ENCODE measurements at regions not wholly inside any gene's neighbourhood (a gene's known extent, or its start where the extent isn't known, plus 50 kb on each side); places are given as distances from the start of the nearest gene placed in this dataset.

DNA sequence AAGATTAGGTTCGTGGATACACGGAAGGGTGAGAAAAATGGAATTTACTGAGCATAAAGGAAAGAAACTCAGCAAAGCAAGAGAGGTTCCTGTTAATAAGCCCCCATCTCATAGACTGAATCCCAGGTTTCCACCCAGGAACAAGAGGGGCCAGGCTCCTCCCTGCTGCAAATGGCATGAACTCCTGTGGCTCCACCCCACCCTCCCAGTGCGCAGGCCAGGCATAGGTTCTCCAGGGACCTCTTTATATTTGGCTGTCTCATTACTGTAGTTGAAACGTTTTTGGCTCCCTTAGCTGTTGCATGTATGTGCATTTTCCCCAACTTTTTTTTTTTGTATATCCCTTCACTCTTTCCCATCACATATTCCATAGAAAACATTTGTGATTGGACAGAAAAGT lies 217.8 kb upstream of the NRP1 start:
- intact Hi-C loops (cut with DNase I) = no loop called here
- Histone ChIP-seq H3K4me3 (no peak overlapping the region), H3K9me3 (no peaks in the 10 kb centered on the region), H3K4me1 (no peaks in the 10 kb centered on the region), H3K27ac (no peak overlapping the region), H3K27me3 (no peaks in the 10 kb centered on the region), H3K36me3 (no peaks in the 10 kb centered on the region)
- DNase-seq (ENCODE audit: extremely low spot score in 2 of 2) = no peak
- TF ChIP-seq POLR2A (IDR thresholded peaks at IDR 0.05) = no peak

DNA sequence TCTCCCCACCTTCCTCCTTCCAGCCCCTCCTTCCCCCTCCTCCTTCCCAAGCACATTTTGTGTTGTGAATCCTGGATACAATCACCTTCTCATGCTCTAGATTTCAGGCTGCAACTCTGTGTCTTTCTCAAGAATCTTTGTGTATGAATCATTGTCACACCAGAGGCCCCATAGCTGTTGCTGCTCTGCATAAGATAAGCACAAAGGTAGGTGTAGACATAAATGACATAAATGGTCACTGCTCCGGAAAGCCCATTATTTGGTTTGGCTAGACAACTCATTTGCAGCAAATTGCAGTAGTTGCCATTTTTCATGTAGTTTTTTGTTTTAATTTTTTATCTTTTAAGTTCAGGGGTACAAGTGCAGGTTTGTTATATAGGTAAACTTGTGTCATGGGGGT lies 216.3 kb upstream of the NRP1 start:
- DNase-seq (ENCODE audit: extremely low spot score in 2 of 2) = no peak
- no peaks in the 10 kb centered on the region for H3K36me3 ChIP-seq
- H3K27me3 ChIP-seq = no peaks in the 10 kb centered on the region
- TF ChIP-seq, protein P1, sequence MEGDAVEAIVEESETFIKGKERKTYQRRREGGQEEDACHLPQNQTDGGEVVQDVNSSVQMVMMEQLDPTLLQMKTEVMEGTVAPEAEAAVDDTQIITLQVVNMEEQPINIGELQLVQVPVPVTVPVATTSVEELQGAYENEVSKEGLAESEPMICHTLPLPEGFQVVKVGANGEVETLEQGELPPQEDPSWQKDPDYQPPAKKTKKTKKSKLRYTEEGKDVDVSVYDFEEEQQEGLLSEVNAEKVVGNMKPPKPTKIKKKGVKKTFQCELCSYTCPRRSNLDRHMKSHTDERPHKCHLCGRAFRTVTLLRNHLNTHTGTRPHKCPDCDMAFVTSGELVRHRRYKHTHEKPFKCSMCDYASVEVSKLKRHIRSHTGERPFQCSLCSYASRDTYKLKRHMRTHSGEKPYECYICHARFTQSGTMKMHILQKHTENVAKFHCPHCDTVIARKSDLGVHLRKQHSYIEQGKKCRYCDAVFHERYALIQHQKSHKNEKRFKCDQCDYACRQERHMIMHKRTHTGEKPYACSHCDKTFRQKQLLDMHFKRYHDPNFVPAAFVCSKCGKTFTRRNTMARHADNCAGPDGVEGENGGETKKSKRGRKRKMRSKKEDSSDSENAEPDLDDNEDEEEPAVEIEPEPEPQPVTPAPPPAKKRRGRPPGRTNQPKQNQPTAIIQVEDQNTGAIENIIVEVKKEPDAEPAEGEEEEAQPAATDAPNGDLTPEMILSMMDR (IDR thresholded peaks at IDR 0.05) = no peak
- TF ChIP-seq POLR2AphosphoS5 (IDR thresholded peaks at IDR 0.05; ENCODE audit: insufficient read depth in 1 of 2, low read depth in 1 of 2) (no peak), POLR2A (IDR thresholded peaks at IDR 0.05) (no peak)
- H3K27ac ChIP-seq = no peak overlapping the region
- no peak overlapping the region for H3K4me3 ChIP-seq
- no peaks in the 10 kb centered on the region for H3K4me1 ChIP-seq
- H3K9me3 ChIP-seq = no peaks in the 10 kb centered on the region
- intact Hi-C loops (cut with DNase I) = no loop called here

DNA sequence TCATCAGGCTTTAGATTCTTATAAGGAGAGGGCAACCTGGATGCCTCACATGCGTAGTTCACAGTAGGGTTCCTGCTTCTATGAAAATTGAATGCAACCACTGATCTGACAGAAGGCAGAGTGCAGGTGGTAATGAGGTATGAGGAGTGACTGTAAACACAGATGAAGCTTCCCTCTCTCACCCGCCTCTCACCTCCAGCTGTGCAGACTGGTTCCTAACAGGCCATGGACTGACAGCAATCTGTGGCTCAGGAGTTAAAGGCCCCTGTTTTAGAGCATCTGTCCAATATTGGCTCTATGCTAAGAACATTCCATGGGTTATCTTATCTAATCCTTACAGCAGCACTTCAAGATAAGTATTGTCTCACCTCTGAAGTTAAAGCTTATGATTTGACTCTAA lies 213.5 kb upstream of the NRP1 start:
- TF ChIP-seq, protein P1 (IDR thresholded peaks at IDR 0.05) = no peak
- TF ChIP-seq POLR2A (IDR thresholded peaks at IDR 0.05) (no peak), POLR2AphosphoS5 (IDR thresholded peaks at IDR 0.05; ENCODE audit: insufficient read depth in 1 of 2, low read depth in 1 of 2) (no peak)
- no peak for DNase-seq (ENCODE audit: extremely low spot score in 2 of 2)
- no peaks in the 10 kb centered on the region for H3K4me1 ChIP-seq
- no peak overlapping the region for H3K27ac ChIP-seq
- H3K27me3 ChIP-seq = no peaks in the 10 kb centered on the region
- H3K9me3 ChIP-seq = no peaks in the 10 kb centered on the region
- H3K36me3 ChIP-seq = no peaks in the 10 kb centered on the region
- H3K4me3 ChIP-seq = no peak overlapping the region
- intact Hi-C loops (cut with DNase I) = no loop called here

DNA sequence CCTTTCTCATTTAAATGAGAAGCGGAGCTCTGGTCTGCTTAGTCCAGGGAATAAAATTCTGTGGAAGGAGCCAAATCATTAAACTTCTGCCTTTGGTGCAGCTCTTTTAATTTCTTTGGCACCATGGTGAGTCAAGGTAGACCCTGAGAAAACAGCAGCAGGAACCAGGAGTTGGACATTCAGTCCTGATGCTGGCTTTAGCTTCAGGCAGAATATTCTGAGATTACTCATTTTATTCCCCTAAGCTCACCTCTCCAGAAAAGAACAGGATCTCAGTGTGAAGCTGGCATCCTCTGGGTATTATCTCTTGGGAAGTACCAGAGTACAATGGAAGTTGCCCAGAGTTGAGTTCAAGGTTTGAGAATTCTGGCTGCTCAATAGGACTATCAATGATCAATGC lies 211.6 kb upstream of the NRP1 start:
- intact Hi-C loops (cut with DNase I) = no loop called here
- TF ChIP-seq POLR2AphosphoS5 (IDR thresholded peaks at IDR 0.05; ENCODE audit: insufficient read depth in 1 of 2, low read depth in 1 of 2) = no peak
- TF ChIP-seq POLR2A (IDR thresholded peaks at IDR 0.05) = no peak
- TF ChIP-seq, protein P1 (IDR thresholded peaks at IDR 0.05) = no peak
- Histone ChIP-seq H3K4me3 (no peak overlapping the region), H3K27ac (no peak overlapping the region), H3K36me3 (no peaks in the 10 kb centered on the region), H3K9me3 (no peaks in the 10 kb centered on the region), H3K27me3 (no peaks in the 10 kb centered on the region), H3K4me1 (no peaks in the 10 kb centered on the region)
- DNase-seq (ENCODE audit: extremely low spot score in 2 of 2) = no peak

DNA sequence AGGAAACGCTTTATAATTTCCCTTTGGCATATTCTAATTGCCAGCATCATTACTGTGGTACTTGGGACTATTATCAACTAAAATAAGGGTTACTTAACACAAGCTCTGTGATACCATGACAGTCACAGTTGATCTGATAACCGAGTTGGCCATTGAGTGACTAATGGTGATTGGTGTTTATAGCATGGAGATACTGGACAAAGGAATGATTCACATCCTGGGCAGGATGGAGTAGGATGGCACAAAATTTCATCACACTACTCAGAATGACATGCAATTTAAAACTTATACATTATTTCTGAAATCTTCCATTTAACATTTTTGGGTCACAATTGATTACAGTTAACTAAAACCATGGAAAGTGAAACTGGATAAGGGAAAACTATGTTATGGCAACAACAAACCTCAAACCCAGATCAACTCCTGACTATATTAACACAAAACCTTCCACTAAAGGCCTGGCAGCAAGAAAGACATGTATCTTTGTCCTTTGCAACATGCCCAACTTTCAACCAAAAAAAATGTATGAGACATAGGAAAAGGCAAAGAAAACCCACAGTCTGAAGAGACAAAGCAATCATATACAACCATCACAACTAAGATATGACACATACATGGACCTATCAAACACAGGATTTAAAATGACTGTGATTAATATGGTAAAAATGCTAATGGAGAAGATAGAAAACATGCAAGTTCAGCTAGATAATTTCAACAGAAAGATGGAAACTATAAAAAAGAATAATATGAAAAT lies 208.5 kb upstream of the NRP1 start:
- no peaks in the 10 kb centered on the region for H3K4me1 ChIP-seq
- no peaks in the 10 kb centered on the region for H3K9me3 ChIP-seq
- intact Hi-C loops (cut with DNase I) = no loop called here
- H3K27ac ChIP-seq = no peak overlapping the region
- no peak for DNase-seq (ENCODE audit: extremely low spot score in 2 of 2)
- TF ChIP-seq POLR2A (IDR thresholded peaks at IDR 0.05) (no peak), POLR2AphosphoS5 (IDR thresholded peaks at IDR 0.05; ENCODE audit: insufficient read depth in 1 of 2, low read depth in 1 of 2) (no peak)
- TF ChIP-seq, protein P1 (IDR thresholded peaks at IDR 0.05) = no peak
- no peak overlapping the region for H3K4me3 ChIP-seq
- no peaks in the 10 kb centered on the region for H3K36me3 ChIP-seq
- no peaks in the 10 kb centered on the region for H3K27me3 ChIP-seq
